Stimulated activated CD4-positive, alpha-beta T cell treated with anti-CD3 and anti-CD28 coated beads, Interleukin-1b, Interleukin-23, amount 100 ng/mL, for 24 hours (primary cell): ENCODE measurements at regions not wholly inside any gene's neighbourhood (a gene's known extent, or its start where the extent isn't known, plus 50 kb on each side); places are given as distances from the start of the nearest gene placed in this dataset.
A peak's percentile ranks its signal among the peaks of the same experiment; 100 is the strongest.

Experiments used
- DNase-seq, 4 experiments: peaks; one replicate each; pipeline ENCODE4 v3.0.0-alpha.2; 2020; ENCODE audit warnings: low read depth in 4 of 4, low spot score in 1 of 4

DNA sequence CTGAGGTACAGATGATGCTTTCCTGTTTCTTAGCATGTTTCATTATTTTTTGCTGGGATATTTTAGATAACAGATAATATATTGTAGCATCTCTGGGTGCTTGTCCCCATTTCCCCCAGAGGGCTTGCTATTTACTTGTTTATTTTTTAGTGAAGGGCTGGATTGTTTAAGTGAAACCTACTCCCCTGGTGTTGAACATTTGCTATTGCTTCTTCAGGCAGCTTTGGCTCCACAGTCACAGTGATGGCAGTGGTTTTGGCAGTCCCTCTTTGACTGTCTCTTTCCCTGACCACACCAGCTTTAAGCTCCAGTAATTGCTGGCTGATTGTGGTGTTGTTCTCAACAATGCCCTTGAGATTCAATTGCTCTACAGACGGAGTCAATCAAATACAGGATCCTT is 128.9 kb downstream of the KLF13 start:
- DNase-seq, result no peak

DNA sequence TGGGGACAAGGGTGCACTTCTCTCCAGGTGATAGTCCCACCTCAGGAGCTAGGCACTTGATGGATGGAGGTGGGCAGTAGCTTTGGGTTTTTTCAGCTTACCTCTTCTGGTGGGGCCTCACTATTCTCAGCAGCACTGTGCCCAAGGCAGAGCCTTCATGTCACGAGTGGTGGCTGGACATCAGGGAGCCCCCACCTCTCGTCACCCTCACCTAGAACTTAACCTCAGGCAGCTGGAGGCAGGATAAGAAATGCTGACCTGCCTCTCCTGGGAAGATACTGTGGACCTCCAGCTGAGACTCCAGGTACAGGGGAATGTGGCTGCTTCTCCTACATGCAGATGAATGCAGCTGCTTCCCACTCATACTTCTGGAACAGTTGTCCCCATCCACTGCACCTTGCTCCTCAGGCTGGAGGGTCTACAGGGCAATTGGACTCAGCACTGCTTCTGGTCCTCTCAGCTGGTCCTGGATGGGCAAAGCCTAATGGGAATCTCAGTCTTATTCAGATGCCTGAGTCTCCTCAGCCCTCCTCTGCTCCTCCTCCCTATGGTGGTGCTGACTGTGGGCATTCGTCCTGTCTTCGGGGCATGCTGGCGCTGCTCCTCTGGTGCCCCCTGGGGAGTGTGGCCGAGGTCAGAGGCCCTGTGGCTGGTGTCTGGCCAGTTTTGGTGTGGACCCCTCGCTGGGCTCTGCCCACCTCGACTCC is 129.9 kb downstream of the KLF13 start:
- DNase-seq, result no peak

DNA sequence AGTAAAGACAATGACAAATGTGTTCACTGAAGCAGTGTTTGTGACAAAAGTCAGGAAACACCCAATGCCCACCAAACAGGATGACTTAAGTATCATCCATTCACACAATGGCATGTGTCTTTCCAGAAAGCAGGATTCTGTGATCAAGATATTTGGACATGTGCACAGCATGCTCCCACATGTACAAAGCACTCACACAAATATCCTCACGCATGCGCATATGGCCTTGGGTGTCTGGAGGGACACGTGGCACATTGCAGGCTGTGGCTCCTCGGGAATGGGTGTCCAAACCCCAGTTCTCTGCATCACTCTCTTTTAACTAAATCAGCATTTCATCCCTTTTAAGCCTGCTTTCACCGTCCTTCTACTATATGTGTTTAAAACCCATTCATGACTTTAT is 130.5 kb downstream of the KLF13 start:
- no peak for DNase-seq

DNA sequence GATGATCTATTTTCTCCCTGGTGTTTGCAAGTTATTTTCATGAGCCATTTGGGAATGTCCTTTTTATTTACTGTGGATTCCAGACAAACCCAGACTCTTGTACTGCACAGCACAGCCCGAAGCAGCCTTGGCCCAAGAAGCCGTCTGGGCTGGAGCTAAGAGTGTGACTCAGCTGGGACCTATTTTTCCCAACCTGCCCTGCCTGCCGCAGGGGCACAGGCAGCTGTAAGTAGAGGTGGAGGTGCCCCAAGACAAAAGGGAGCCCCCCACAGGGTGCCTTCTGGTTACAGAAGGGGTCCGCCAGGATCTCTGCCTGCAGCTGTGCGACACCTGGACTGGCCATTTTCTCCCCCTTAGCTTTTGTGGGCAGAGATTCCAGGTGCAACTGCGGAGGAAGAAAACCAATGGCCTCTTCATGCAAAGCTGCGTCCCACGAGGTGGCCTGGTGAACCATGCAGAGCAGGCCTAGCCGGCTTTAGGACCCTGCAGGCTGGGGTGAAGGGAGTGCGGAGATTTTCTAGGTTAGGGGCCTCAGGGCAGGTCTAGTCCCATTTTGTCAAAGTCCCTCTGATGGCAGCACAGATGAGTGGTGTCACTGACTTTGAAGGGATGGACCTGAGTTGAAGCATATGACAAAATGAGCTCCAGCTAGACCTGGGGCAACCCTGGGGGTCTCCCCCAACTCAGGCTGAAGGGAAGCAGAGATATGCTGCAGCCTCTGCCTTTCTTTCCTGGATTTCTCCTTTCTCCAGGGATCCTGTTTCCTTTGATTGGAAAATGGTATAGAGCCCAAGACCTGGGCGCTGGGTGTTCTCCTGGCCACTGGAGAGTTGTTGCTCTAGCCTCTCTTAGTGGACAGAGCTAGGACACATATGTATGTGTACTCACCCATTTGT is 131.2 kb downstream of the KLF13 start:
- DNase-seq, result no peak

DNA sequence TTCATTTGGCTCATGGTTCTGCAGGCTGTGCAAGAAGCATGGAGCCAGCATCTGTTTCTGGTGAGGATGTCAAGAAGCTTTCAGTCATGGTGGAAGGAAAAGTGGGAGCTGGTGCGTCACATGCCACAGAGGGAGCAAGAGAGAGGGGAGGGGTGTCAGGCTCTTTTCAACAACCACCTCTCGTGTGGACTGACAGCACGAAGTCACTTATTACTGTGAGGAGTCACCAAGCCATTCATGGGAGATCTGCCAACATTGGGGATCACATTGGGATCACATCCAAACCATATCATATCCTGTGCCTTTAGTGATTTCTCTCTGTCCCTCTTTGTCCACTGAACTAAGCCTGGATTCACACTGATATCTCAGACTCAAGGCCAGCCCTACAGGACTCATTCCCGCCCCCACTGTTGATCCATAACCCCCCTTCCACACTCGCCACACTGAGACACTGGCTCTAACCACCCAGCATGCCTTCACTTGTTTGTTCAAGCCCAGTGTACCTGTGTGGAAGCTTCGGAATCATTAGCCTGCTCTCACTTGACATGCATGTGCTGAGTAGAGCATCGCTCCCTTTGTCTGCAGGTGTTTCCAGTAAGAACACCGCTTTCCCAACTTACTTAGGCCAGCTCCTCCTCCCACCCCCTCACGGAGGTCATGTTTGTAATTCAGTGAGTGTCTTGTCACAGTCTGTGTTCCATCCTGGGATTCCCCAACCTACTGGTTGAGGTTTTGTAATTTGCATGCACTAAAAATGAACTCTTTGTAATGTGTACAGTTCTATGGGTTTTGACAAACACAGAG is 132.2 kb downstream of the KLF13 start:
- DNase-seq, result peak in 1 of 4 experiments; percentile 56

DNA sequence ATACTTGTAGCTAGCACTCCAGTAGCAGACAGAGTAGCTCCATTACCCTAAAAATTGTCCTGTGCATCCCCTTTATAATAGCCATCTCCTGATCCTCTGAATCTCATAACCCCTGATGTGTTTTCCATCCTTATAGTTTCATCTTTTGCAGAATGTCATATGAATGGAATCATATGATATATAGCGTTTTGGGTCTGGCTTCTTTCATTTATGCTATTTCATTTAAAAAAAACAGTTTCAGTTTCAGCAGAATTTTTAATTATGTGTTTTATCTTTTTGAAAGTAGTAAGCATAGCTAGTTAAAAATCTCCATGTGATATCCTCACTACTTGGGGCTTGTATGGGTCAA is 132.7 kb downstream of the KLF13 start:
- DNase-seq, result no peak

DNA sequence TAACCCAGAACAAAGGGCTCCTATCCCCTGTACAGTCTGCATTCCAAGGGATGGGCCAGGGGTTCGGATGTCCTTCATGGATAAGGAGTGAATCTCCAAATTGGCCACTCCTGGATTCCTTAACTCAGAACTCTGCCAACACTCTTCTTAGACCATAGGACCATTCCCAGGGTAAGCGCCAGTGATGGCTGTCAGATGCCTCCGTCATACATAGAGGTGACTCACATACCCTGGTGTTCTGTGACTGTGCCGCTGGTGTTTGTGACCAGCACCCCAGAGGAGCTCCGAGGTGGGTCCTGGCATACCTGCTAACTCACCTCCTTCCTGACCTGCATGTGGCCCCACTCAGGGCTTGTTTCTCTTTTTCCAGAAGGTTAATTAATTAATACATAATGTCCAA is 134.7 kb downstream of the KLF13 start:
- no peak for DNase-seq

DNA sequence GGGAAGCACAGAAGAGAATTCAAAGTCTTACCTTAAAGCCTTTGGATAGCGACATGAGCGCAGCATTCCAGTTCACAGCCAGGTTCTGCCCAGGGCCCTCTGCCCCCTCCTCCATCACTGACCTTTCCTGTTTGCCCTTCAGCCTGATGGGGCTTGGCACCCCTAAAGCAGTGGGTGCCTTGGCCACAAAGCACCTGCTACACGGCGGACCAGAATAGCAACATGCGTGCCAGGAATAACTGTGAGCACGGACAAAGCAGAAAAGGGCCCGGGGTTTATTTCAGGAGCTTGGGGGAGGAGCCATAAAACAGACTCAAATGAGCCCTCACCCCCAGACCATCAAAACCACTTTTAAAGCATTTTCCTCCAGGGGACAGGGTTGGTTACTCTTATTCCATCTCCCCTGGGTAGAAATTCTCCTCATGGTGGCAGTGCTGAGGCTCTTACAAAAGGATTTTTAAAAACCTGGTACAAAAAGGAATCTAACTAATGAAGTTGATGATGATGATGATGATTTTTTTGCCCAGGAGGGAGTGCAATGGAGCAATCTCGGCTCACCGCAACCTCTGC is 135.4 kb downstream of the KLF13 start:
- DNase-seq, result no peak

DNA sequence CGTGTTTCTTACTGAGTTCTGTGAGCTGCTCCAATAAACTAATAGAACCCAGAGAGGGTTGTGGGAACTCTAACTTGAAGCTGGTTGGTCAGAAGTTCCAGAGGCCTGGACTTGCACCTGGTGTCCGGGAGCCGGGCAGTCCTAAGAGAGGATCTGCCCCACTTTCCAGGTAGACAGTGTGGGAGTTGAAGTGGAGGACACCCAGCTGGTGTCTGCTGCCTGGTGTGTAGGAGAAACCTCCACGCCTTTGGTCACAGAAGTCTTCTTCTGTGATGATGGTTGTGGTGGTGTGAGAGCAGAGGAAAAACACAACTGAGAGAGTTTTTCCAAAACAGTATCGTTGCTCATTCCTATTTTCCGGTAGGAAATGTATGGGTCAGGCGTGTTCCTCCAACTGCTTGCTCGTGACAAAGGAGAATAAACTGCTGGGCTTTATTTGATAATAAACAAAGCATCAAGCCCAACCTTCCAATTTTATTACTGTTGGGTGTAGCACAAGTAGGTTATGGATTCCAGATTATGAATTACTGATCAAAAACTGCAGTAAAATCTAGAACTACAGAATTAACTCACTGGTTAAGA is 137.0 kb downstream of the KLF13 start:
- no peak for DNase-seq

DNA sequence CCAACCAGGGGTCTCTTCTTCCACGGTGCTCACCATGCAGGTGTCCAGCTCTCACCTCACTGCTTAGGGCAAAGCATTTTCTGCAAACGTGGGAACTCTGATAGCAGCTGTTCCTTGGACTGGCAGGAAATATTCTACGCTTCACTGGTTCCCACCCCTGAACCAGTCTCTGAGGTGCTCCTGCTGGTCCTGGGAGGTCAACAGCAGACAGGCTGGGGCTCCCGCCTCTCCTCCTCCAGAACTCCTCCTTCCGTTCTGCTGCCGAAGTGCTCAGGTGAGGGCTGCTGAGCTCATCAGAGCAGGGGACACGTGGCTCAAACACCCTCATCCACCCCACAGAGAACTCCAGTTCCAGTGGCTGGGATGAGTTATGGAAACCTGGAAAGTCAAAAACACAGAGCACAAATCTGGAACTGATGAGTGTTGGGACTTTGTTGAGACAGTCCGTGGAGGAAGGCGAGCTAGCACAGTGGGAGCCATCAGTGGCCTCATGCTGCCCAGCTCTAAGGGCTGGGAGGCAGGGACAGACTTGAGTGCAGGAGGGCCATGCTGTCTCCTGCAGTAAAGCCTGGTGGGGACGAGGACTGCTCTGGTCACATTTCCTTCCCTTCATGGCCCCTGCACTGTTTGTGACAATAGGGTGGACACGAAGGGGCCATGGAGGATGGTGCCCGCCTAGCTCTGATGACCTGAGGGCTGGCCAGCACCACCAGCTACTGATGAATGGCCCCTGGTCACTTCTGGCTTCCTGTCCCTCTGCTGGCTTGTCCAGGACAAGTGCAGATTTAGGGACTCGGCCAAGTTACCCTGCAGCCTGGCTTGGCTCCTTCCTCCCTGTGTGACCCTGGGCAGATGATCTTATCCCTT is 137.8 kb downstream of the KLF13 start:
- DNase-seq, result no peak

DNA sequence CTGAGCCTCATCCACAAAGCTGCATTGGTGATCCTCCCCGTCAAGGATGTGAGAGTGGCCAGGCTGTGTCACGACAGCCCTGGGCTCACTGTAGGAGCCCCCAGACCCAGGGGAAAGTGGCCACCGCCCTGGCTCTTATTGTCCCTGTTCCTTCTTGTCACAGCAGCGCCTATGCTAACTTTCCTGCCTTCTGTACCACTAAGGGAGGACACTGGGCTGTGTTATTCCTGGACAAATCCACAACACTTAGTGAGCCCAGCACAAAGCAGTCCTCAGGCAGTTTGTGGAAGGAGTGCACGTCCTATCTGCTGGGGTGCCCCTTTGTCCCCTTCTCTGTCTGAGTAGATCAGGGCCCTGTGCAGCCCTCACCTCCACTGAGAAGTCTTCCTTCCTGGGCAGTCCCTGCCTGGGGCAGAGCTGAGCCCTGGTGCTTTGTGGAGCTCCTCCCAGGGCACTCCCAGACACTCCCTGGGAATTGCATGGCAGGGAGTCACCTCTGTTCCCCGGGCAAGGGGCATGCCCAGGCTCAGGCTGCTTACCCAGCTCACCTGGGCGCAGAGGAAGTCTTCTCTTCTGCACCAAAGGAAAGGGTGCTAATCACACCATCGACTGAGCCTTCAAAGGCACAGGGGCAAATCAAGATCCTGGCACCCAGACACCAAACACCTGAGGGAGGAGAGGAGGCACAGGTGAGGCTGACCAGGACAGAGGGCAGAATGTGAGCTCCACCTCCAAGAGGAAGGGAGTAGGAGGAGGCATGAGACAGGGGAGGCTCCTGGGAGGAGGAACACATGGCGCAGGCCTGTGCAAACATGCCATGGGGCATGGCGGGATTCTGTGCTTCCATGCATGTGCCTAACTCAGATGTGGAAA is 138.7 kb downstream of the KLF13 start:
- DNase-seq, result no peak

DNA sequence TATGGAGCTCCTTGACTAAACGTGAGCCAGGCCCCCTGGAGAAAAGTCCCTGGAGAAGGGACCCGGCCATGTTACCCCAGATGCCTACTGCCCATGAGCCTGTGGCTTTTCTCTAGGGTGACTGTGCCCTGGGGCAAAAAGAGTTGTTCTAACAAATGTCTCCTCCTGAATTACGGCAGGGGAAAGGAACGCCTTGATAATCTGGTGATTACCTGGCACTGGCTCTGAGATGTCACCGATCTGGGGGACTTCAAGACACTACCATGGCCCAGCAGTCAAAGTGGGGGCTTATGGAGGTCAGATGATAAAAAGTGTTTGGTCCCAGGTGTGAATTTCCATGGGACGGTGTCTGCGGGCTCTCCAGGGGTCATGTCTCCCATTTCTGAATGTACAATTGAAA is 140.7 kb downstream of the KLF13 start:
- DNase-seq, result no peak

DNA sequence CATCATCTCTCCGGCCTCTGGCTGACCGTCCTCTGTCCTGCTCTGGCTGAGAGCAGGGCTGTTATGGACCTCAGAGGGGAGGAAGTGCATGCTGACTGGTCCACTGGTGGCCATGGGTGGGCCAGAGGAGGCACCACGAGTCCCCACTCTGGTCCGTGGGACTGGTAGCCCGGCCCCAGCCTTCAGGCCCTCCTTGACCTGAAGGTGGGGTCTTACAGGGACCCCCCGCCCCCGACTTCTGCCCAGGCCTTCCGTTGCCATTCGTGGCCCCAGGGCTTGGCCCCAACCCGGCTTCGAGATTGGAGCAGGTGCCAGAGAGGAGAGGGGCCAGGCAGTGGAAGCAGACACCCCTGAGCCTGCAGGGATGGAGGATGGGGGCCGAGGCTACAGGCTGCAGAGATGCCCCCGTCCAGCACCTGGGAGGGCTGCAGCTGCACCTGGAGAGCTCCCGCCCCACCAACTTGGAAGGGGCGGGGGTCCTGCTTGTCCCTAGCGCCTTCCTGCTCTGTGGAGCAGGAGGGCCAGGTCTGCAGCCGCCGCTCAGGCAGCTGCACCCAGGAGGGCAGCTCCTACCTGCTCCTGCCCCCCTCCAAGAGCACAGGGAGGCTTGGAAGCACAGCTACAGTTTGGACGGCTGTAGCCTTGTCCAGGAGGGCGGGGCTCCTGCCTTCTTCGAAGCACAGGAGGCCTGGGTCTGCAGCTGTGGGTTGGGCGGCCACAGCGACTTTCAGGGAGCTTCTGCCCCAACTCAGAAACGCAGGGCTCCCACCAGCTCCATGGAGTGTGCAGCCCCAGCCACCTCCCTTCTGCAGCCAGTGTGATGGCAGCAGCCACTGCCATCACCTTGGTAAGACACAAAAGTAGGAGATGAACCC is 142.5 kb downstream of the KLF13 start:
- DNase-seq, result no peak

DNA sequence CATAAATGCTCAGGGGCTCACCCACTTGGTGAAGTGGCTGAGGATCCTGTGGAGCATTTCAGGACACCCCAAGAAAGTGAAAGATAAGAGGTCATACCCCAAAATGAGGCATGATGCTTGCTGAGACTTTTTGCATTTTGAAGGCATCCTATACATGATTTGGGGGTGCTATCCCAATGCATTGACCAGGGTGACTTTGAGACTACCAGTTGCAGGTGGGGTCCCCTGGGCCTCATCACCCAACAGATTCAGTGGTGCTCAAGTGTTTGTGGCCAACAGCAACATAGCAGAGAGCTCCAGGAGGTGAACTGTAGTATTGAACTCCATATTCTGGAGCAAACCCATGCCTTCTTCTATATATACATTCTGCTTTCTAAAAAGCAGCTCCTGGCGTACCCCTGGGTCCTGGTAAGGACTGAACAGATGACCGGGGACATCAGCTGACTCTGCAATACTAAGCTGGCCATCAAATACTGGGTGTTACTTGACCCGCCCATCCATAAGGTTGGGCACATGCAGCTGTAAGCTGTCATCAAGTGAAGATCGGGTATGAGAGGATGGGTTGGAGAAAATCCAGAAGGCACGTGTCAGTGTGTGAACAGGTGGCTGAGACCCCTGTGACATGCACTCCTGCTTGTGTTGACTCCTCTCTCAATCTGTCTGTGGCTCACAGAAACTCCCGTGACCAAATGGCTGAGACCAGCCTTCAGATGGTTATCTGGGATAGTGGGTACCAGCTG is 143.3 kb downstream of the KLF13 start:
- DNase-seq, result no peak

DNA sequence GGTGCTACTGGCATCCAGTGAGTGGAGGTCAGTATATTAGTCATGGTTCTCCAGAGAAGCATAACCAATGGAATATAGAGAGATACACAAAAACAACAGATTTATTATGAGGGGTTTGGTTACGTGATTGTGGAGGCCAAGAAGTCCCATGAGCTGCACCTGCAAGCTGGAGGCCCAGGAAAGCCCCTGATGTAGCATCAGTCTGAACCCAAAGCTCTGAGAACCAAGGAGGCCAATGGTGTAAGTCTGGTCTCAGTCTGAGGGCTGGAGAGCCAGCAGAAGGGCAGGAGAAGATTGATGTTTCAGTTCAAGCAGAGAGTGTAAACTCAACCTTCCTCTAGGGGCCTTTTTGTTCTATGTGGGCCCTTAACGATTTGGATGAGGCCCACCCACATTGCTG is 144.1 kb downstream of the KLF13 start:
- no peak for DNase-seq

DNA sequence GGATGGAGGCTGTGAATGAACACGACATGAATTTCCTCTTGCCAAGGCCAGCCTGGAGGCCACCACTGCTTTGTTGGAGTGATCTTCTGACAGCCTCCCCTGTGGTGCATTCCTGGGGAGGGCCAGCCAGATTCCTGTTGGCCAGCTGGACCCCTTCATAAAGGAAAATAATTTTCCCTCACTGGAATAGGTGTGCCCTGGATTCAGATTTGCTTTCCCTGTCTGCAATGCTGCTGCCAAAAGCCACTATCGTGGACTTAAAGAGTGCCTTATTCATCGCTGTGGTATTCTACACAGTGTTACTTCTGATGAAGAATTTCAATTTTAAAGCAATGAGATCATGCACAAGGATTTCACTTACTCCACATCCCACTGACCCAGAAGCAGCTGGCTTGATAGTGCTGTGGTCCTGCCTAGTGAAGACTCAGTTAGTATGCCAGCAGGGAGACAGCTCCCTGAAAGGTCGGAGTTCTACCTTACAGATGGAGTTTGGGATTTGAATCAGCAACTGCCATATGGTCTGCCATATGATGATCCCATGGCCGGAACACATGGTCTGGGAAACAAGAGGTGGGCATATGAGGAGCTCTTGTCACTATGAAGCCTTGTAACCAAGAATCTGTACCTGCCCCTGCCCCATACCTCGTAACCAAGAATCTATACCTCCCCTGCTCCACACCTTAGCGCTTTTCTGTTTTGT is 145.2 kb downstream of the KLF13 start:
- no peak for DNase-seq
